ENCODE measurements at regions not wholly inside any gene's neighbourhood (a gene's known extent, or its start where the extent isn't known, plus 50 kb on each side); places are given as distances from the start of the nearest gene placed in this dataset.
"Not testable (repeated sequence)": the region's sequence is repeated elsewhere in the genome, so short reads cannot be mapped to it uniquely, and the experiment has no call there.

- TF ChIP-seq POLR2A (IDR thresholded peaks at IDR 0.05; ENCODE audit: low read depth) (no peak), POLR2AphosphoS5 (IDR thresholded peaks at IDR 0.05) (no peak), EP300 (IDR thresholded peaks at IDR 0.05) (no peak), CTCF (IDR thresholded peaks at IDR 0.05) (no peak)
These were observed 619.3 kb downstream of the TRIB2 start for GRCh38 chr2:13335862-13336535.

GRCh38 chr2:13351068-13351467, 634.3 kb downstream of the TRIB2 start:
- no peaks in the 10 kb centered on the region for H3K9me3 ChIP-seq
- no peaks in the 10 kb centered on the region for H3K27me3 ChIP-seq
- H3K27ac ChIP-seq (replicated peaks in 1 of 4), result no peak overlapping the region
- intact Hi-C loops (cut with DNase I), result no loop called here
- no peak overlapping the region for H3K4me3 ChIP-seq
- 80% methylated on average over 2 of the region's 2 CpGs for WGBS
- no peaks in the 10 kb centered on the region for H3K4me1 ChIP-seq
- H3K36me3 ChIP-seq, result no peaks in the 10 kb centered on the region
- DNase-seq (ENCODE audit: extremely low spot score), result no peak
- TF ChIP-seq POLR2AphosphoS5 (IDR thresholded peaks at IDR 0.05), result no peak
- TF ChIP-seq POLR2A (IDR thresholded peaks at IDR 0.05; ENCODE audit: low read depth), result no peak
- TF ChIP-seq EP300 (IDR thresholded peaks at IDR 0.05), result no peak
- no peak for TF ChIP-seq CTCF (IDR thresholded peaks at IDR 0.05)

More at GRCh38 chr2:13335862-13336535, 619.3 kb downstream of the TRIB2 start:
- Histone ChIP-seq H3K27me3 (no peaks in the 10 kb centered on the region), H3K36me3 (no peaks in the 10 kb centered on the region), H3K4me1 (no peaks in the 10 kb centered on the region), H3K4me3 (no peak overlapping the region), H3K9me3 (peaks cover 0 to 5% (median 0%) of the 10 kb centered on the region in 4 donors), H3K27ac (replicated peaks in 1 of 4) (no peak overlapping the region)
- DNase-seq (ENCODE audit: extremely low spot score), result no peak
- intact Hi-C loops (cut with DNase I), result no loop called here
- 85% methylated on average over 2 of the region's 2 CpGs for WGBS

GRCh38 chr2:13353083-13353482, 636.3 kb downstream of the TRIB2 start:
- no peaks in the 10 kb centered on the region for H3K27me3 ChIP-seq
- no peak for DNase-seq (ENCODE audit: extremely low spot score)
- TF ChIP-seq POLR2AphosphoS5 (IDR thresholded peaks at IDR 0.05) (no peak), EP300 (IDR thresholded peaks at IDR 0.05) (no peak), CTCF (IDR thresholded peaks at IDR 0.05) (no peak), POLR2A (IDR thresholded peaks at IDR 0.05; ENCODE audit: low read depth) (no peak)
- H3K36me3 ChIP-seq, result no peaks in the 10 kb centered on the region
- H3K4me1 ChIP-seq, result no peaks in the 10 kb centered on the region
- no peaks in the 10 kb centered on the region for H3K9me3 ChIP-seq
- intact Hi-C loops (cut with DNase I), result no loop called here
- no peak overlapping the region for H3K27ac ChIP-seq (replicated peaks in 1 of 4)
- no peak overlapping the region for H3K4me3 ChIP-seq

GRCh38 chr2:13354031-13354430, 637.3 kb downstream of the TRIB2 start:
- intact Hi-C loops (cut with DNase I), result no loop called here
- H3K27me3 ChIP-seq, result no peaks in the 10 kb centered on the region
- H3K4me1 ChIP-seq, result no peaks in the 10 kb centered on the region
- H3K9me3 ChIP-seq, result no peaks in the 10 kb centered on the region
- H3K4me3 ChIP-seq, result no peak overlapping the region
- TF ChIP-seq POLR2A (IDR thresholded peaks at IDR 0.05; ENCODE audit: low read depth) (no peak), CTCF (IDR thresholded peaks at IDR 0.05) (no peak), POLR2AphosphoS5 (IDR thresholded peaks at IDR 0.05) (no peak), EP300 (IDR thresholded peaks at IDR 0.05) (no peak)
- DNase-seq (ENCODE audit: extremely low spot score), result no peak
- no peak overlapping the region for H3K27ac ChIP-seq (replicated peaks in 1 of 4)
- H3K36me3 ChIP-seq, result no peaks in the 10 kb centered on the region

GRCh38 chr2:13381928-13382327, 665.2 kb downstream of the TRIB2 start:
- H3K27ac ChIP-seq (replicated peaks in 1 of 4); H3K36me3 ChIP-seq; H3K4me3 ChIP-seq; DNase-seq (ENCODE audit: extremely low spot score); H3K9me3 ChIP-seq; H3K4me1 ChIP-seq; intact Hi-C loops (cut with DNase I); H3K27me3 ChIP-seq: not testable (repeated sequence)
- 16% methylated on average over 1 of the region's 1 CpG for whole genome bisulfite sequencing

GRCh38 chr2:13389172-13389571, 672.4 kb downstream of the TRIB2 start:
- H3K27ac ChIP-seq (replicated peaks in 1 of 4); intact Hi-C loops (cut with DNase I); DNase-seq (ENCODE audit: extremely low spot score); H3K9me3 ChIP-seq; H3K4me1 ChIP-seq; H3K4me3 ChIP-seq; H3K36me3 ChIP-seq; H3K27me3 ChIP-seq: not testable (repeated sequence)
- WGBS, result 80% methylated on average over 5 of the region's 5 CpGs
